ENCODE measurements at regions not wholly inside any gene's neighbourhood (a gene's known extent, or its start where the extent isn't known, plus 50 kb on each side); places are given as distances from the start of the nearest gene placed in this dataset.
"Not testable (repeated sequence)": the region's sequence is repeated elsewhere in the genome, so short reads cannot be mapped to it uniquely, and the experiment has no call there.

GRCh38 chr14:38973083-38973700, 129.8 kb downstream of the SEC23A start:
- no peak for DNase-seq (ENCODE audit: low read depth in 2 of 2, low spot score in 1 of 2)

DNA sequence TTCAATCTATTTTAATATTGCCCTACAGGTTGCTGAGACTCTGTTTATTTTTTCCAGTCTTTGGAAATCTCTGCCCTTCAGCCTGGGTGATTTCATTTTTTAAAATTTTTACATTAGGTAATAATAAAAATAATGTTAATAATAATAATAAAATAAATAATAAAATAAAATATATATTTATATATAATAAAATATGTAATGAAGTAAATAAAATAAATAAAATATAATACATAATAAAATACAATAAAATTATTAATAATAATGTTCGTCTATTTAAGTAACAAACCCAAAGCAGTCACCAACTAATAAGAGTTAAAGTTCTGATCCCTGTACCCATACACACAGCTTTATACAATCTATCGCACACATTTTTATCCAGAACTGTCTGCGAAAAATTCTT, 130.5 kb downstream of the SEC23A start:
- no peak for DNase-seq (ENCODE audit: low read depth in 2 of 2, low spot score in 1 of 2)

- DNase-seq (ENCODE audit: low read depth in 2 of 2, low spot score in 1 of 2): no peak
Observed at GRCh38 chr14:38971258-38971921, 131.6 kb downstream of the SEC23A start.

GRCh38 chr14:38964630-38965029, 138.4 kb downstream of the SEC23A start:
- no peak for DNase-seq (ENCODE audit: low read depth in 2 of 2, low spot score in 1 of 2)

- no peak for DNase-seq (ENCODE audit: low read depth in 2 of 2, low spot score in 1 of 2)
Observed at GRCh38 chr14:38960946-38961531, 142.0 kb downstream of the SEC23A start.

GRCh38 chr14:38959021-38959420, 144.0 kb downstream of the SEC23A start:
- DNase-seq (ENCODE audit: low read depth in 2 of 2, low spot score in 1 of 2): no peak

DNA sequence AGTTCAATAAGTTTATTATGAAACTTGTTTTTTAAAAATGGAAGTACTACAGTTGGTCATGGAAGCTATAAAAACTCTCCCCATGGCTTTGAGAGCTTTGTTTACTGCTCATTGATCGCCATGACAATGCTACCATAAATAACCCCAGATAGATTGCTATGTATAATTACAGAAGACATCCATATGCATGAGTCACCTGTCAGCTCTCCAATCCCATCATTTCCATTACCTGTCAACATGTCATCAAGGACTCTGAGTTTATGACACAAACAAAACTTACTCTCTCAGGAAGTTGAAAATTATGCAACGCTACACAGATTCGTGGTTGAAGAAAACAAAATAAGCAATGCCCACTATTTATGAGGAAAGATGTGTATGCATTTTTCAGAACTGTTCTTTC, 144.4 kb downstream of the SEC23A start:
- DNase-seq (ENCODE audit: low read depth in 2 of 2, low spot score in 1 of 2): no peak

- DNase-seq (ENCODE audit: low read depth in 2 of 2, low spot score in 1 of 2): no peak
Observed at GRCh38 chr14:38951451-38951850, 151.6 kb downstream of the SEC23A start.

- DNase-seq (ENCODE audit: low read depth in 2 of 2, low spot score in 1 of 2): no peak
Observed at GRCh38 chr14:38950676-38951075, 152.4 kb downstream of the SEC23A start.

- DNase-seq (ENCODE audit: low read depth in 2 of 2, low spot score in 1 of 2): no peak
Observed at GRCh38 chr14:38948576-38948975, 154.5 kb downstream of the SEC23A start.

DNA sequence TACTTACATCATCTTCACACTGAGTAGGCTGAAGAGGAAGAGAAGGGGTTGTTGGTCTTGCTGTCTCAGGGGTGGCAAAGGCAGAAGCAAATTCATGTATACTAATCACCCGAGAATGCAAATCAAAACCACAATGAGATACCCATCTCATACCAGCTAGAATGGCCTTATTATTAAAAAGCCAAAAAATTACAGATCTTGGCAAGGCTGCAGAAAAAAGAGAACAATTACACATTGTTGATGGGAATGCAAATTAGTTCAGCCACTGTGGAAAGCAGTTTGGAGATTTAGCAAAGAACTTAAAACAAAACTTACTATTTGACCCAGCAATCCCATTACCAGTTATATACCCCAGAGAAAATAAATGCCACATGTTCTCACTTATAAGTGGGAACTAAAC, 154.9 kb downstream of the SEC23A start:
- no peak for DNase-seq (ENCODE audit: low read depth in 2 of 2, low spot score in 1 of 2)

DNA sequence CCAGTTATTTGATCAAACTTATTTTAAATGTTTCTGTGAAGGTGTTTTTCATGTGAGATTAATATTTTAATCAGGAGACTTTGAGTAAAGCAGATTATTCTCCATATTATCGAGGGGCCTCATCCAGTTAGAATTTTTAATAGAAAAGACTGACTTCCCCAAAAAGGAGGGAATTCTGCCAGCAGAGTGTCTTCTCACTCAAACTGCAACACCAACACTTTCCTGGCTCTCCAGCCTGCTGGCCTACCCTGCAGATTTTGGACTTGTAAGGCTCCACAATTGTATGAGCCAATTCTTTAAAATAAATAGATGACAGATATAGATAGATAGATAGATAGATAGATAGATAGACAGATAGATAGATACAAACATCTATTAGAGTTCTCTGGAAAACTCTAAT, 155.7 kb downstream of the SEC23A start:
- no peak for DNase-seq (ENCODE audit: low read depth in 2 of 2, low spot score in 1 of 2)

- no peak for DNase-seq (ENCODE audit: low read depth in 2 of 2, low spot score in 1 of 2)
Observed at GRCh38 chr14:38944691-38945090, 158.3 kb downstream of the SEC23A start.

DNA sequence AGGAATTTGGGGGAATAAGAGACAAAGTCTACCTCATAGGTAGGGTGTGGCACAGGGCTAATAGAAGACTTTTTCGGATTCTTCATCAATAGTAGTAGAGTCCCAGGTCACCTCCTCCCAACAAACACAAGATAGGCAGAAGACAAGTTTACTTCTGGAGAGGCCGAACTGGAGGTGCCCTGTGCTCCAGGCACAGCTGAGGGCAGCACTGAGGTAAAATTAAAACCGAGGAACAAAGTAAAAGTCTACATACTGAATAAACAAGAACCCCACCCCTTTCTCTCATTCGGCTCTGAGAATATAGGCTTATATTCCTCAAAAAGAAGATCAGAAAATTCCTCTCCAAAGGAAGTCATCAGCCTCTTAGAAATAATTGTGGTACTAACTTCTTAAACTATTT, 161.5 kb downstream of the SEC23A start:
- DNase-seq (ENCODE audit: low read depth in 2 of 2, low spot score in 1 of 2): no peak

GRCh38 chr14:38932653-38933000, 170.4 kb downstream of the SEC23A start:
- DNase-seq (ENCODE audit: low read depth in 2 of 2, low spot score in 1 of 2): not testable (repeated sequence)

- DNase-seq (ENCODE audit: low read depth in 2 of 2, low spot score in 1 of 2): no peak
Observed at GRCh38 chr14:38931969-38932652, 170.9 kb downstream of the SEC23A start.

DNA sequence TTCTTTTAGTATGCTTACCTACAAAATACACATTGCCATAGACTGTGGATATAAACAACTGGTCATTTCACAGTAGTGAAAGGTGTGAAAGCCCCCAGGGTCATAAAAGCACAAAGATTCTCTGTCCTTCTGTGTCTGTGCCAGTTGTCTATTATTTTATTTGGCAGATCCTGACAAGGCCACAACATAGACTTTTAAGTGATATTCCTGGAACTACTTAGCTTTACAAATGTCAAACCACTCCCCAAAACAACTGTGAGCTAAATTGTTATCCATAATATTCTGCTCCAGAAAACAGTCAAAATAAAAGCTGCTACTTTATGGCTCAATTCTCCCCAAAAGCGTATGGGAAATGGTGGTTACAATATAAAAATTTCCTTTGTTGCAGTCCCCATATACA, 172.1 kb downstream of the SEC23A start:
- no peak for DNase-seq (ENCODE audit: low read depth in 2 of 2, low spot score in 1 of 2)

- DNase-seq (ENCODE audit: low read depth in 2 of 2, low spot score in 1 of 2): no peak
Observed at GRCh38 chr14:38930022-38930421, 173.0 kb downstream of the SEC23A start.

DNA sequence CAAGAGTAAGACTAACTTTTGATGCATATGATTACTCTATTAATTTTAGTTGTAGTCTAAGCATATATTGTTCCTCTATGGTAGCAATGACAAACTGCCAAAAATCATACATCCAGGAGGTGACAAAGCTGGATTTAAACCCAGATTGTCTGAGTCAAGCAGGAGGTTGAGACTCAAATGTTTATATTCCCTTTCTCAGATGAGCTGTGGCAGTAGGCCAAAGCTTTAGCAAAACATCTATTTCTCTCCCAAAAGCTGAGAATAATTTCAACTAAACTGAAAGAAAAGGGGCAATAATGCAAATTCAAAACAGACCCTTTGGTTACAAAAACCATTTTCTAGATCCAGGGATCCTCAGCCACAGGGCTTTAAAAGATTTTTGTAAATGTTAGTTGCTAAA, 173.6 kb downstream of the SEC23A start:
- no peak for DNase-seq (ENCODE audit: low read depth in 2 of 2, low spot score in 1 of 2)

- not testable (repeated sequence) for DNase-seq (ENCODE audit: low read depth in 2 of 2, low spot score in 1 of 2)
Observed at GRCh38 chr14:38921893-38922292, 181.1 kb downstream of the SEC23A start.

DNA sequence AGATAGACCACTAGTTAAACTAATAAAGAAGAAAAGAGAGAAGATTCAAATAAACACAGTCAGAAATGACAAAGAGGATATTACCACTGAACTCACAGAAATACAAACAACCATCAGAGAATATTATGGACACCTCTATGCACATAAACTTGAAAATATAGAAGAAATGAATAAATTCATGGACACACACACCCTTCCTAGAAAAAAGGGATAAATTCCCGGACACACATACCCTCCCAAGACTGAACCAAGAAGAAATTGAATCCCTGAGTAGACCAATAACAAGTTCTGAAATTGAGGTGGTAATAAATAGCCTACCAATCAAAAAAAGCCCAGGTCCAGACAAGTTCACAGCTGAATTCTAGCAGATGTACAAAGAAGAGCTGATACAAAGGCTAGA, 187.9 kb downstream of the SEC23A start:
- DNase-seq (ENCODE audit: low read depth in 2 of 2, low spot score in 1 of 2): no peak

GRCh38 chr14:38910092-38910491, 192.9 kb downstream of the SEC23A start:
- no peak for DNase-seq (ENCODE audit: low read depth in 2 of 2, low spot score in 1 of 2)
